Adrenal gland (tissue), 9 donors: ENCODE measurements at regions not wholly inside any gene's neighbourhood (a gene's known extent, or its start where the extent isn't known, plus 50 kb on each side); places are given as distances from the start of the nearest gene placed in this dataset.
A peak's percentile ranks its signal among the peaks of the same experiment; 100 is the strongest.

Experiments used
- DNase-seq, 7 donors: peaks; one replicate each; pipeline ENCODE4 v3.0.0-alpha.2; 2019 to 2020
- H3K27ac ChIP-seq, 5 donors: fragments of 200-600 bp; sonication (generic) in 4 of 5; 1 replicate in 3 of 5; 2 replicates in 2 of 5; pipeline versions ENCODE4 v1.5.1 to v1.8.0; 2016 to 2020; ENCODE audit warnings: mild to moderate bottlenecking in 1 of 5
- H3K27me3 ChIP-seq: fragments of 200-600 bp; 2 replicates; pipeline ENCODE4 v1.8.0; 2021
- H3K36me3 ChIP-seq, 2 donors: fragments of 200-600 bp; replicated peaks in 1 of 2; 1 replicate in 1 of 2; 2 replicates in 1 of 2; pipeline versions ENCODE4 v1.5.1 to v1.8.0; 2018 to 2022
- H3K4me1 ChIP-seq, 2 donors: fragments of 200-600 bp; replicated peaks in 1 of 2; 1 replicate in 1 of 2; 2 replicates in 1 of 2; pipeline versions ENCODE4 v1.5.1 to v1.8.0; 2018 to 2021
- H3K4me3 ChIP-seq, 4 donors: fragments of 200-600 bp; sonication (generic) in 3 of 4; one replicate each; pipeline ENCODE4 v1.5.1; 2016 to 2018
- H3K9me3 ChIP-seq, 3 donors: fragments of 200-600 bp; sonication (generic) in 1 of 3; replicated peaks in 1 of 3; 1 replicate in 2 of 3; 2 replicates in 1 of 3; pipeline versions ENCODE4 v1.5.1 to v1.8.0; 2016 to 2021
- CTCF ChIP-seq, 6 experiments: fragments of 450-650 bp in 4 of 6; fragments of 200-600 bp in 2 of 6; sonication (generic) in 1 of 6; IDR thresholded peaks; 1 replicate in 5 of 6; 2 replicates in 1 of 6; pipeline versions ENCODE4 v1.5.1 to v1.8.0; 2016 to 2021; ENCODE audit warnings: antibody characterized with exemption in 6 of 6, mild to moderate bottlenecking in 2 of 6, moderate library complexity in 1 of 6
- POLR2A ChIP-seq, 2 donors: fragments of 450-650 bp; IDR thresholded peaks; one replicate each; pipeline ENCODE4 v1.6.1; 2017; ENCODE audit warnings: antibody characterized with exemption in 2 of 2, mild to moderate bottlenecking in 2 of 2, moderate library complexity in 1 of 2
- WGBS, 4 donors: extraction: QIAGEN DNeasy Blood & Tissue Kit in 2 of 4; methylation state at CpG; one replicate each; pipeline versions ENCODE4 v1.1.5 to v1.1.7; 2013 to 2017; 5-methylcytosine and 5-hydroxymethylcytosine counted together
- intact Hi-C, 2 donors: fragments of 100-400 bp; cut with DNase I; formaldehyde crosslinking; loops; one replicate each; pipeline versions ENCODE4 v1.14.1 to v1.15.0; 2022 to 2023
- donor health status: healthy with polysubstance abuse.
- donor health status: Bipolar disorder and iron deficiency.
- donor health status: DM: yes; HTN: yes; CAD: no.
- donor health status: DM: no; HTN: no; CAD: no.
- donor health status: DM: no; HTN: no; CAD: no.

- no peaks in the 10 kb centered on the region for H3K9me3 ChIP-seq
- no peak overlapping the region for H3K27ac ChIP-seq
- no peaks in the 10 kb centered on the region for H3K36me3 ChIP-seq
- no peaks in the 10 kb centered on the region for H3K4me1 ChIP-seq
- no peak for DNase-seq
- H3K4me3 ChIP-seq, result no peak overlapping the region
- no peak for TF ChIP-seq CTCF (IDR thresholded peaks at IDR 0.05)
- intact Hi-C loops, result no loop called here
- H3K27me3 ChIP-seq, result no peaks in the 10 kb centered on the region
- WGBS, 4 donors, result 0 to 46% (median 0%) methylated on average over 1 of the region's 1 CpG
These were observed 435.7 kb downstream of the PLK2 start for GRCh38 chr5:58024151-58024550.

- Histone ChIP-seq H3K9me3 (no peaks in the 10 kb centered on the region), H3K27me3 (no peaks in the 10 kb centered on the region), H3K36me3 (no peaks in the 10 kb centered on the region), H3K4me3 (no peak overlapping the region), H3K4me1 (no peaks in the 10 kb centered on the region), H3K27ac (peak overlapping the region in 1 of 5 donors; percentile 18)
- DNase-seq, result peak in 3 of 7 donors; percentile 4 to 51 (median 21)
- intact Hi-C loops, result no loop called here
- TF ChIP-seq POLR2A (IDR thresholded peaks at IDR 0.05) (no peak), CTCF (IDR thresholded peaks at IDR 0.05) (no peak)
- WGBS, 4 donors, result 63 to 76% (median 67%) methylated on average over 2 of the region's 2 CpGs
These were observed 437.8 kb downstream of the PLK2 start for GRCh38 chr5:58022055-58022454.

GRCh38 chr5:58021466-58021865, 438.4 kb downstream of the PLK2 start:
- no peak overlapping the region for H3K4me3 ChIP-seq
- H3K27ac ChIP-seq, result peak overlapping the region in 2 of 5 donors; percentile 1 to 18
- H3K27me3 ChIP-seq, result no peaks in the 10 kb centered on the region
- H3K9me3 ChIP-seq, result no peaks in the 10 kb centered on the region
- TF ChIP-seq POLR2A (IDR thresholded peaks at IDR 0.05) (no peak), CTCF (IDR thresholded peaks at IDR 0.05) (no peak)
- WGBS, 4 donors, result 62 to 65% (median 63%) methylated on average over 3 of the region's 3 CpGs
- intact Hi-C loops, result no loop called here
- H3K4me1 ChIP-seq, result no peaks in the 10 kb centered on the region
- DNase-seq, result no peak
- H3K36me3 ChIP-seq, result no peaks in the 10 kb centered on the region

GRCh38 chr5:58019614-58020013, 440.3 kb downstream of the PLK2 start:
- Histone ChIP-seq H3K4me1 (no peaks in the 10 kb centered on the region), H3K4me3 (no peak overlapping the region), H3K9me3 (no peaks in the 10 kb centered on the region), H3K36me3 (no peaks in the 10 kb centered on the region), H3K27ac (peak overlapping the region in 1 of 5 donors; percentile 55), H3K27me3 (no peaks in the 10 kb centered on the region)
- no peak for TF ChIP-seq POLR2A (IDR thresholded peaks at IDR 0.05)
- no peak for TF ChIP-seq CTCF (IDR thresholded peaks at IDR 0.05)
- DNase-seq, result peak; percentile 36 to 86 (median 67)
- intact Hi-C loops, result no loop called here
- 28 to 44% (median 34%) methylated on average over 3 of the region's 3 CpGs for WGBS, 4 donors
